H1 (cell line): ENCODE measurements at regions not wholly inside any gene's neighbourhood (a gene's known extent, or its start where the extent isn't known, plus 50 kb on each side); places are given as distances from the start of the nearest gene placed in this dataset.

ENCODE experiments used
- MAFK ChIP-seq: IDR thresholded peaks from 2 replicates; pipeline ENCODE4 v1.6.1; 2012; ENCODE audit warnings: low read depth, mild to moderate bottlenecking, improper control_type of control experiment, low read length
- TF ChIP-seq, protein P1 (sequence below), 3 experiments: IDR thresholded peaks; 1 replicate in 2 of 3; 2 replicates in 1 of 3; pipeline versions ENCODE4 v1.5.1 to v1.6.1; 2011; ENCODE audit warnings: low read length in 3 of 3, mild to moderate bottlenecking in 3 of 3, inconsistent platforms in 2 of 3, low read depth in 1 of 3, moderate library complexity in 1 of 3; ENCODE audit not compliant: insufficient read depth in 1 of 3; ENCODE audit errors: control extremely low read depth in 1 of 3

- no peak for TF ChIP-seq MAFK
- TF ChIP-seq, protein P1, sequence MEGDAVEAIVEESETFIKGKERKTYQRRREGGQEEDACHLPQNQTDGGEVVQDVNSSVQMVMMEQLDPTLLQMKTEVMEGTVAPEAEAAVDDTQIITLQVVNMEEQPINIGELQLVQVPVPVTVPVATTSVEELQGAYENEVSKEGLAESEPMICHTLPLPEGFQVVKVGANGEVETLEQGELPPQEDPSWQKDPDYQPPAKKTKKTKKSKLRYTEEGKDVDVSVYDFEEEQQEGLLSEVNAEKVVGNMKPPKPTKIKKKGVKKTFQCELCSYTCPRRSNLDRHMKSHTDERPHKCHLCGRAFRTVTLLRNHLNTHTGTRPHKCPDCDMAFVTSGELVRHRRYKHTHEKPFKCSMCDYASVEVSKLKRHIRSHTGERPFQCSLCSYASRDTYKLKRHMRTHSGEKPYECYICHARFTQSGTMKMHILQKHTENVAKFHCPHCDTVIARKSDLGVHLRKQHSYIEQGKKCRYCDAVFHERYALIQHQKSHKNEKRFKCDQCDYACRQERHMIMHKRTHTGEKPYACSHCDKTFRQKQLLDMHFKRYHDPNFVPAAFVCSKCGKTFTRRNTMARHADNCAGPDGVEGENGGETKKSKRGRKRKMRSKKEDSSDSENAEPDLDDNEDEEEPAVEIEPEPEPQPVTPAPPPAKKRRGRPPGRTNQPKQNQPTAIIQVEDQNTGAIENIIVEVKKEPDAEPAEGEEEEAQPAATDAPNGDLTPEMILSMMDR (IDR thresholded peaks at IDR 0.05; ENCODE audit: control extremely low read depth in 1 of 3, insufficient read depth in 1 of 3, low read depth in 1 of 3, low read length in 3 of 3): no peak
Observed at GRCh38 chr5:175286981-175287380, 157.0 kb downstream of the DRD1 start.
